ENCODE measurements at regions not wholly inside any gene's neighbourhood (a gene's known extent, or its start where the extent isn't known, plus 50 kb on each side); places are given as distances from the start of the nearest gene placed in this dataset.

GRCh38 chr1:227403535-227403934, 85.2 kb upstream of the CDC42BPA start:
- no peak for TF ChIP-seq CTCF (IDR thresholded peaks at IDR 0.05; ENCODE audit: poor library complexity, severe bottlenecking)
- no peak for TF ChIP-seq REST (IDR thresholded peaks at IDR 0.05; ENCODE audit: borderline replicate concordance)
- TF ChIP-seq POLR2AphosphoS5 (IDR thresholded peaks at IDR 0.05) = no peak
- TF ChIP-seq MXI1 (conservative IDR thresholded peaks at IDR 0.05; ENCODE audit: poor library complexity, severe bottlenecking) = no peak

Measured in neural cell (in vitro differentiated cells).